ENCODE measurements at regions not wholly inside any gene's neighbourhood (a gene's known extent, or its start where the extent isn't known, plus 50 kb on each side); places are given as distances from the start of the nearest gene placed in this dataset.

DNA sequence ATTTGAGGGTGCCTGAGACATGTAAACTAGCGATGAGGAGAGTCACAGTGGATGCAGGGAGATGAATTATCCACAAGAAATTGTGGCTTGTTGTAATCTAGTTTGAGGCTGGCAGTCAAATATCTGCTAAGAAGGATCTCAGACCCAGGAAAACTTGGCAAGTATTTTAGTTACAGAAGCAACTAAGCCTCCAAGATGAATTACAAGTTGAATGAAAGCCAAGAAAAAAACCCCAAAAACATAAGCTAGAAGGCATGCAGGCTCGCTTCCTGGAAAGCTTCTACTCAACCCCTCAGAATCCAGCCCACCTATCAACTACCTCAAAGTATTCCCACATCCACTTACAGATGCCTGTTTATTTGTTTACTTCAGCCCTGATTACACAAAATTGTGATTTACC is 696.9 kb downstream of the MAT2B start:
- TF ChIP-seq, protein P1, sequence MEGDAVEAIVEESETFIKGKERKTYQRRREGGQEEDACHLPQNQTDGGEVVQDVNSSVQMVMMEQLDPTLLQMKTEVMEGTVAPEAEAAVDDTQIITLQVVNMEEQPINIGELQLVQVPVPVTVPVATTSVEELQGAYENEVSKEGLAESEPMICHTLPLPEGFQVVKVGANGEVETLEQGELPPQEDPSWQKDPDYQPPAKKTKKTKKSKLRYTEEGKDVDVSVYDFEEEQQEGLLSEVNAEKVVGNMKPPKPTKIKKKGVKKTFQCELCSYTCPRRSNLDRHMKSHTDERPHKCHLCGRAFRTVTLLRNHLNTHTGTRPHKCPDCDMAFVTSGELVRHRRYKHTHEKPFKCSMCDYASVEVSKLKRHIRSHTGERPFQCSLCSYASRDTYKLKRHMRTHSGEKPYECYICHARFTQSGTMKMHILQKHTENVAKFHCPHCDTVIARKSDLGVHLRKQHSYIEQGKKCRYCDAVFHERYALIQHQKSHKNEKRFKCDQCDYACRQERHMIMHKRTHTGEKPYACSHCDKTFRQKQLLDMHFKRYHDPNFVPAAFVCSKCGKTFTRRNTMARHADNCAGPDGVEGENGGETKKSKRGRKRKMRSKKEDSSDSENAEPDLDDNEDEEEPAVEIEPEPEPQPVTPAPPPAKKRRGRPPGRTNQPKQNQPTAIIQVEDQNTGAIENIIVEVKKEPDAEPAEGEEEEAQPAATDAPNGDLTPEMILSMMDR (optimal IDR thresholded peaks at IDR 0.05 in 1 of 3, IDR thresholded peaks at IDR 0.05 in 1 of 3, conservative IDR thresholded peaks at IDR 0.05 in 1 of 3; ENCODE audit: extremely low read depth in 1 of 3, insufficient read depth in 2 of 3, low read length in 3 of 3) = no peak
- no peak for TF ChIP-seq EZH2 (IDR thresholded peaks at IDR 0.05; ENCODE audit: low read length)

Measured in keratinocyte (primary cell).